GM10248 (cell line): ENCODE measurements at regions not wholly inside any gene's neighbourhood (a gene's known extent, or its start where the extent isn't known, plus 50 kb on each side); places are given as distances from the start of the nearest gene placed in this dataset.
"Not testable (repeated sequence)": the region's sequence is repeated elsewhere in the genome, so short reads cannot be mapped to it uniquely, and the experiment has no call there.

ENCODE experiments used
- CTCF ChIA-PET: fragments of 300-600 bp; sonication (Branson Sonifier 250); formaldehyde crosslinking; extraction: SDS; loops from one replicate; lab custom pipeline; 2021; ENCODE audit warnings: antibody characterized with exemption; lab: Yijun Ruan, JAX
- POLR2A ChIA-PET: fragments of 350-650 bp; sonication (Branson Sonifier 250); formaldehyde crosslinking; extraction: SDS; loops from one replicate; lab custom pipeline; 2020; ENCODE audit warnings: antibody characterized with exemption; lab: Yijun Ruan, JAX
- DNase-seq: peaks from one replicate; pipeline ENCODE4 v3.0.0; 2012; ENCODE audit errors: extremely low spot score
- TF ChIP-seq, protein P1 (sequence below): IDR thresholded peaks from 2 replicates; pipeline ENCODE4 v1.5.1; 2012; ENCODE audit warnings: mild to moderate bottlenecking, low read depth; ENCODE audit errors: extremely low read depth, missing control alignments, control extremely low read depth

DNA sequence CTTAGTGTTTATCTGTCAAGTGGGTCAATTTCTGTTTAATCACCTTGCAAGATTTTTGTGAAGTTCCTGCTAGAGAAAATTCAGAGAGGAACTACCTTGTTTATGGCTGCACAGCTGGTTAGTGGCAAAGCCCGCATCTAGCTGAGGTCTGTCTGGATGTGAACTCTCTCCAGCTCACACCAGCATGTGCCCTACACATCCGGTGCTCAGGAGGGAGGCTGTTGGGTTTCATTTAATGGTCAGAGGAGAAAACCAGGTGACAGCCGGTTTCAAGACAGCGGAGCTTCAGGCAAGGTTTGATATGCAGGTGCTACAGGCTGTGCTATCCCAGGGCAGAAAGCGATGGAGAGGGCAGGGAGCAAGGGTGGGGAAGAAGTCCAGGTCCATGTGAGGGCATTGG is 351.1 kb downstream of the ACTR3B start:
- no peak for DNase-seq
- TF ChIP-seq, protein P1, sequence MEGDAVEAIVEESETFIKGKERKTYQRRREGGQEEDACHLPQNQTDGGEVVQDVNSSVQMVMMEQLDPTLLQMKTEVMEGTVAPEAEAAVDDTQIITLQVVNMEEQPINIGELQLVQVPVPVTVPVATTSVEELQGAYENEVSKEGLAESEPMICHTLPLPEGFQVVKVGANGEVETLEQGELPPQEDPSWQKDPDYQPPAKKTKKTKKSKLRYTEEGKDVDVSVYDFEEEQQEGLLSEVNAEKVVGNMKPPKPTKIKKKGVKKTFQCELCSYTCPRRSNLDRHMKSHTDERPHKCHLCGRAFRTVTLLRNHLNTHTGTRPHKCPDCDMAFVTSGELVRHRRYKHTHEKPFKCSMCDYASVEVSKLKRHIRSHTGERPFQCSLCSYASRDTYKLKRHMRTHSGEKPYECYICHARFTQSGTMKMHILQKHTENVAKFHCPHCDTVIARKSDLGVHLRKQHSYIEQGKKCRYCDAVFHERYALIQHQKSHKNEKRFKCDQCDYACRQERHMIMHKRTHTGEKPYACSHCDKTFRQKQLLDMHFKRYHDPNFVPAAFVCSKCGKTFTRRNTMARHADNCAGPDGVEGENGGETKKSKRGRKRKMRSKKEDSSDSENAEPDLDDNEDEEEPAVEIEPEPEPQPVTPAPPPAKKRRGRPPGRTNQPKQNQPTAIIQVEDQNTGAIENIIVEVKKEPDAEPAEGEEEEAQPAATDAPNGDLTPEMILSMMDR = no peak
- CTCF ChIA-PET = no interaction called here
- POLR2A ChIA-PET = no interaction called here

DNA sequence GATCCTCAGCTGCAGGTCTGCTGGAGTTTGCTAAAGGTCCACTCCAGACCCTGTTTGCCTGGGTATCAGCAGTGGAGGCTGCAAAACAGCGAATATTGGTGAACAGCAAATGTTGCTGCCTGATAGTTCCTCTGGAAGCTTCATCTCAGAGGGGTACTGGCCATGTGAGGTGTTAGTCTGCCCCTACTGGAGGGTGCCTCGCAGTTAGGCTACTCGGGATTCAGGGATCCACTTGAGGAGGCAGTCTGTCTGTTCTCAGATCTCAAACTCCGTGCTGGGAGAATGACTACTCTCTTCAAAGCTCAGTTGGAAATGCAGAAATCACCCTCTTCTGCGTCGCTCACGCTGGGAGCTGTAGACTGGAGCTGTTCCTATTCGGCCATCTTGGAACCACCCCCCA is 362.7 kb downstream of the ACTR3B start:
- DNase-seq, POLR2A ChIA-PET, CTCF ChIA-PET: not testable (repeated sequence)

DNA sequence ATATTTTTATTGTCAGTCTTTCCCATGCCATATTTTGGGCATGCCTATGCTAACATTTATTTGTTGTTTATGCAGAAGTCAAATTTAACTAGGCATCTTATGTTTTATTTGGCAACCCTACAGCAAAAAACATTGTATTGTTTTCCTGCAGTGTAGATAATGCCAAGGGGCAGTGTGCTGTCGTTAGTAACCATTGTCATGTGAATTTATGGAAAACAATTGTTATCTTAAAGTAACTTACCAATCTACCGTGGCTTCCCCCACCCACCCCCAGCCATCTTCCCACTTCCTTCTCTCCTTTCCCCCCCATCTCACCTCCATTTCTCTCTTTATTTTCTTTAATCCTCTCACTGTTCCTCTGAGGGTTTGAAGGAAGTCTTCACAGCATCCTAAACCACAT is 370.5 kb downstream of the ACTR3B start:
- ChIA-PET CTCF (no interaction called here), POLR2A (no interaction called here)
- no peak for DNase-seq
- TF ChIP-seq, protein P1 = no peak

DNA sequence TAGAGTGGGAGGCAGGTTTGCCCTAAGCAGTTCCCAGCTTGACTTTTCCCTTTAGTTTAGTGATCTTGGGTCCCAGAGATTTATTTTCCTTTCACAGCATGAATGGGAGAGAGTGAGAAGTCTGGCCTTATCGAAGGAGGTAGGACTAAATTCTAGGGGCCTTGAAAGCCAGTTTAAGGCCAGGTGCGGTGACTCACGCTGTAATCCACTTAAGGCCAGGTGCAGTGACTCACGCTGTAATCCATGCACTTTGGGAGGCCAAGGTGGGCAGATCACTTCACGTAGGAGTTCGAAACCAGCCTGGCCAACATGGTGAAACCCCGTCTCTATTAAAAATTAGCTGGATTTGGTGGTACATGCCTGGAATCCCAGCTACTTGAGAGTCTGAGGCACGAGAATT is 392.2 kb downstream of the ACTR3B start:
- no peak for DNase-seq
- POLR2A ChIA-PET = no interaction called here
- TF ChIP-seq, protein P1 = no peak
- CTCF ChIA-PET = no interaction called here

DNA sequence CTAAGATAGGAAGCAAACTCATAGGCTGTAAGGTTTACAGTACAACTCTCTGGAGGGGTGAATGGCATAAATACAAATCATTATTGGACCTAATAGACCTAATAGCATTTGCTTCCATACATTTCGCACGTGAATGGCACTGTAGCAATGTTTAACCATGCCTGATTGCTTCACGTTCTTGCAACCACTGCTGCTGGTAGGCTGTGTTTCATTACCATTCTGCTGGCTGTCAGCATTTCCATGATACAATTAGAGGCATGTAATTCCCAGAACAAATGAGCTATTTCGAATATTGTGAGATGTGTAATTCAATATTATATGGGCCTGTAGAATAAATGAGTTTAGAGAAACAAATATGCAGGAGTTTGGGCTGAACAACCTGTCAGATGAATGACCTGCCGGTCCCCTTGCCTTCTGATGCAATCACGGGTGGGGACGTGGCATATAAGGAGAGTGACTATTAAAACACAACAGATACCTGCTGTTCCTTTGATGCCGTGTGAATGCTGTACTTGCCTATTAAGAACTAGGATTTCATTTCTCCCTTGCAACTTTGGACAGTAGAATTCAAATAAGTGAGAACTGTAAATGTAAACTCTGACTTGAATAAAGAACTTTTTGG is 393.4 kb downstream of the ACTR3B start:
- ChIA-PET POLR2A (no interaction called here), CTCF (interaction anchor here (1.0 kb wide), 1 partner anchor 10 kb away, joined by 3 read pairs; no protein-coding TSS in a partner anchor)
- DNase-seq = no peak
- TF ChIP-seq, protein P1 = no peak

DNA sequence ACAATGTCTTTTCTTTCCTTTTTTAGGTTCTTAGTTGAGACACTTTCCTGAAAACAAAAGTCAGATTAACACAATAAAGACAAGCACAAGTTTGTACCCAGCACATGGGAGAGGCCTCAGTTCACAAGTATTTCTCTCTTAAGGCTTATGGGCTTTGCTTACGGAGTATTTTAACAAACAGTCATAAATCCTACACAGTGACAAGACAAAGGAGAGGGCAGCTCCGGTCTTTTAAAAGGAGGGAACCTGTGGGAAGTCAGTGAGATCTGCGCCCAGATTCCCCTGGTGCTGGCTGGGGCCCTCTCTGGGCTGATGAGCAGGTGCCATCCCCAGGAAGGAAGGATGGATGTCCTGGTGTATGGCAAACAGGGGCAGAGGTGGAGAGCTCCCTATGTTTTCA is 398.6 kb downstream of the ACTR3B start:
- ChIA-PET POLR2A (no interaction called here), CTCF (interaction anchor here (1.8 kb wide), 1 partner anchor 76 kb away, joined by 3 read pairs; no protein-coding TSS in a partner anchor)
- no peak for DNase-seq
- TF ChIP-seq, protein P1 = no peak

DNA sequence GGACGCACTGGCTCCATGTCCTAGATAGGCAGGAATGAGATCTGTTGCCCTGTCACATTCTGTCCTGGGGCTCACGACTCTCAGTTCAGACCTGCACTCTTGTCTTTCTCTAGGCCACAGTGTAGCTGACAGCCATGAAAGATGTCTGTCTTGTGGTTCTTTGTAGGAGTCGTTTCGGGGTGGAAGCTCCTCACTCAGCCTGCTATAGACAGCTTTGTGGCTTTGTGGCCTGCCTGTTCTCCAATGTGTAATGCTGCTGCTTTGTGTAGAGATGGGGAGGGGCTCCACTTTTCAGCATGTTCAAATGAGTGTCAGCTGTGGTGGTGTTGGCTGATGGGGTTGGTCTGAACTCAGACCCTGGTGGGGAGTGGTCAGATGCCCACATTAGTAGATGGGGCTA is 410.7 kb downstream of the ACTR3B start:
- POLR2A ChIA-PET = no interaction called here
- TF ChIP-seq, protein P1 = no peak
- CTCF ChIA-PET = no interaction called here
- no peak for DNase-seq
